Astrocyte of the cerebellum (primary cell): ENCODE measurements at regions not wholly inside any gene's neighbourhood (a gene's known extent, or its start where the extent isn't known, plus 50 kb on each side); places are given as distances from the start of the nearest gene placed in this dataset.

Experiments
- DNase-seq: peaks from one replicate; pipeline ENCODE4 v3.0.0-alpha.2; 2011; ENCODE audit warnings: low read depth
- H3K4me3 ChIP-seq: 2 replicates; pipeline ENCODE4 v1.5.1; 2011; ENCODE audit warnings: mild to moderate bottlenecking, low read depth, low read length, moderate library complexity
- CTCF ChIP-seq: IDR thresholded peaks from 2 replicates; pipeline ENCODE4 v1.5.1; 2012; ENCODE audit warnings: low read length, low read depth, moderate library complexity, mild to moderate bottlenecking; ENCODE audit errors: missing control alignments
- in situ Hi-C: cut with HindIII; loops from 2 replicates; pipeline ENCODE4 v1.10.0; 2017; ENCODE audit warnings: low sequenced_read_pairs

DNA sequence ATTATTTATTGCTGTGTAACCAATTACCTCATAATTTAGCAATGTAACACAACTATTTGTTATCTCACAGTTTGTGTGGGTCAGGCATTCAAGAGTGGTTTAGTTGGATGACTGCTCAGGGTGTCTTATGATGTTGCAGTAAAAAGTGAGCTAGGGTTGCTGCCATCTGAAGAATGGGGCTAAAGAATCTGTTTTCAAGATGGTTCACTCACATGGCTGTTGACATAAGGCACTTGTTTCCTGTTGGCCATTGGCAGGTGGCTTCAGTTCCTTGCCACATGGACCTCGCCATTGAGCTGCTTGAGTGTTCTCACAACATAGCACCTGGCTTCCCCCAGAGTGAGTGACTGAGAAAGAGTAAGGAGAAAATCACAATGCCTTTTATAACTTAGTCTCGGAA is 123.2 kb downstream of the TMEM17 start:
- TF ChIP-seq CTCF: no peak
- H3K4me3 ChIP-seq: no peak overlapping the region
- in situ Hi-C loops: no loop called here
- no peak for DNase-seq

- TF ChIP-seq CTCF: no peak
- DNase-seq: no peak
- H3K4me3 ChIP-seq: no peak overlapping the region
- in situ Hi-C loops: no loop called here
Measured at GRCh38 chr2:62382122-62382521, 123.9 kb downstream of the TMEM17 start.

GRCh38 chr2:62381656-62382055 is 124.3 kb downstream of the TMEM17 start:
- H3K4me3 ChIP-seq: no peak overlapping the region
- in situ Hi-C loops: no loop called here
- DNase-seq: no peak
- no peak for TF ChIP-seq CTCF

GRCh38 chr2:62379566-62379965 is 126.4 kb downstream of the TMEM17 start:
- in situ Hi-C loops: loop anchor here (5.0 kb wide), 1 partner anchor 53 kb away; no protein-coding TSS in a partner anchor
- no peak for TF ChIP-seq CTCF
- no peak overlapping the region for H3K4me3 ChIP-seq
- no peak for DNase-seq

- no peak for DNase-seq
- TF ChIP-seq CTCF: no peak
- H3K4me3 ChIP-seq: no peak overlapping the region
- in situ Hi-C loops: loop anchor here (5.0 kb wide), 1 partner anchor 57 kb away; no protein-coding TSS in a partner anchor
Measured at GRCh38 chr2:62375113-62375420, 130.9 kb downstream of the TMEM17 start.

- no peak for TF ChIP-seq CTCF
- no peak for DNase-seq
- no peak overlapping the region for H3K4me3 ChIP-seq
- in situ Hi-C loops: loop anchor here (5.0 kb wide), 1 partner anchor 58 kb away; no protein-coding TSS in a partner anchor
Measured at GRCh38 chr2:62374301-62375112, 131.5 kb downstream of the TMEM17 start.

- in situ Hi-C loops: no loop called here
- no peak overlapping the region for H3K4me3 ChIP-seq
- DNase-seq: no peak
- no peak for TF ChIP-seq CTCF
Measured at GRCh38 chr2:62372824-62373223, 133.2 kb downstream of the TMEM17 start.
